ENCODE measurements at regions not wholly inside any gene's neighbourhood (a gene's known extent, or its start where the extent isn't known, plus 50 kb on each side); places are given as distances from the start of the nearest gene placed in this dataset.

GRCh38 chr1:104098837-104099236, 349.1 kb downstream of the AMY1C start:
- H3K4me1 ChIP-seq (replicated peaks): no peaks in the 10 kb centered on the region
- no peak overlapping the region for H3K4me3 ChIP-seq
- intact Hi-C loops (cut with DNase I): no loop called here
- 44% methylated on average over 3 of the region's 3 CpGs for WGBS
- TF ChIP-seq CTCF (IDR thresholded peaks at IDR 0.05): no peak
- TF ChIP-seq POLR2AphosphoS5 (IDR thresholded peaks at IDR 0.05): no peak
- no peak for TF ChIP-seq POLR2A (IDR thresholded peaks at IDR 0.05)
- no peak for DNase-seq (ENCODE audit: low spot score)
- H3K36me3 ChIP-seq: no peaks in the 10 kb centered on the region
- no peak overlapping the region for H3K27ac ChIP-seq
- no peaks in the 10 kb centered on the region for H3K9me3 ChIP-seq
- no peaks in the 10 kb centered on the region for H3K27me3 ChIP-seq (replicated peaks; ENCODE audit: insufficient read depth)

DNA sequence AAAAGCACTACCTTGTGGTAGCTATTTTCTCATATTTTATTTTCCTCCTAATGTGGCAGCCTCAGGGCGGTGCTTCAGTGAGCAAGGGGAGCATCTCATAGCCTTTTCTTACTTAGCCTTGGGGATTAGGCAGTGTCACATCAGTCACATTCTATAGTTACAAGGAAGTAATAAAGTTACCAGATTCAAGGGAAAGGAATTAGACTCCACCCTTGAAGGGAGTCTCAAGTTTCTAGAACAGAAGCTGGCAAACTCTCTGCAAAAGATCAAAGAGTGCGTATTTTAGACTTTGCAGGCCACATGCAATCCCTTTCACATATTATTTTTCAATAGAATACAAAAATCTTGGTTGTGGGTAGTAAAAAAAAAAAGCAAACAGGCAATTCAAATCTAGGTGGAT, 350.4 kb downstream of the AMY1C start:
- DNase-seq (ENCODE audit: low spot score): no peak
- Histone ChIP-seq H3K9me3 (no peaks in the 10 kb centered on the region), H3K36me3 (no peaks in the 10 kb centered on the region), H3K4me3 (no peak overlapping the region), H3K27ac (no peak overlapping the region), H3K27me3 (replicated peaks; ENCODE audit: insufficient read depth) (no peaks in the 10 kb centered on the region), H3K4me1 (replicated peaks) (no peaks in the 10 kb centered on the region)
- intact Hi-C loops (cut with DNase I): no loop called here
- WGBS: 26% methylated on average over 2 of the region's 2 CpGs
- TF ChIP-seq POLR2AphosphoS5 (IDR thresholded peaks at IDR 0.05) (no peak), CTCF (IDR thresholded peaks at IDR 0.05) (no peak), POLR2A (IDR thresholded peaks at IDR 0.05) (no peak)

GRCh38 chr1:104105465-104105864, 355.8 kb downstream of the AMY1C start:
- H3K4me1 ChIP-seq (replicated peaks): no peaks in the 10 kb centered on the region
- no peaks in the 10 kb centered on the region for H3K36me3 ChIP-seq
- no peak overlapping the region for H3K4me3 ChIP-seq
- TF ChIP-seq CTCF (IDR thresholded peaks at IDR 0.05) (no peak), POLR2A (IDR thresholded peaks at IDR 0.05) (no peak), POLR2AphosphoS5 (IDR thresholded peaks at IDR 0.05) (no peak)
- H3K27ac ChIP-seq: no peak overlapping the region
- no peak for DNase-seq (ENCODE audit: low spot score)
- intact Hi-C loops (cut with DNase I): no loop called here
- WGBS: 62% methylated on average over 5 of the region's 5 CpGs
- H3K27me3 ChIP-seq (replicated peaks; ENCODE audit: insufficient read depth): no peaks in the 10 kb centered on the region
- H3K9me3 ChIP-seq: no peaks in the 10 kb centered on the region

- H3K27me3 ChIP-seq (replicated peaks; ENCODE audit: insufficient read depth): no peaks in the 10 kb centered on the region
- H3K27ac ChIP-seq: no peak overlapping the region
- no peak for DNase-seq (ENCODE audit: low spot score)
- no peaks in the 10 kb centered on the region for H3K4me1 ChIP-seq (replicated peaks)
- intact Hi-C loops (cut with DNase I): no loop called here
- H3K9me3 ChIP-seq: no peaks in the 10 kb centered on the region
- no peak overlapping the region for H3K4me3 ChIP-seq
- TF ChIP-seq POLR2A (IDR thresholded peaks at IDR 0.05): no peak
- no peak for TF ChIP-seq POLR2AphosphoS5 (IDR thresholded peaks at IDR 0.05)
- TF ChIP-seq CTCF (IDR thresholded peaks at IDR 0.05): no peak
- no peaks in the 10 kb centered on the region for H3K36me3 ChIP-seq
These were observed 370.8 kb downstream of the AMY1C start for GRCh38 chr1:104120525-104120924.

GRCh38 chr1:104121271-104121670, 371.6 kb downstream of the AMY1C start:
- WGBS: 64% methylated on average over 4 of the region's 4 CpGs
- no peak overlapping the region for H3K4me3 ChIP-seq
- TF ChIP-seq CTCF (IDR thresholded peaks at IDR 0.05) (no peak), POLR2A (IDR thresholded peaks at IDR 0.05) (no peak), POLR2AphosphoS5 (IDR thresholded peaks at IDR 0.05) (no peak)
- no peaks in the 10 kb centered on the region for H3K9me3 ChIP-seq
- H3K36me3 ChIP-seq: no peaks in the 10 kb centered on the region
- H3K27ac ChIP-seq: no peak overlapping the region
- no peaks in the 10 kb centered on the region for H3K4me1 ChIP-seq (replicated peaks)
- DNase-seq (ENCODE audit: low spot score): no peak
- H3K27me3 ChIP-seq (replicated peaks; ENCODE audit: insufficient read depth): no peaks in the 10 kb centered on the region
- intact Hi-C loops (cut with DNase I): no loop called here
